Neural cell (in vitro differentiated cells): ENCODE measurements at regions not wholly inside any gene's neighbourhood (a gene's known extent, or its start where the extent isn't known, plus 50 kb on each side); places are given as distances from the start of the nearest gene placed in this dataset.

Experiments
- H2AFZ ChIP-seq: fragments of 200-600, 300-800 bp; sonication (generic), shearing (Covaris generic); 2 replicates; pipeline ENCODE4 v1.6.0; 2014; ENCODE audit warnings: low read depth, mild to moderate bottlenecking, antibody characterized with exemption, low read length, moderate library complexity
- H3F3A ChIP-seq: fragments of 200-600 bp; shearing (Covaris generic); 2 replicates; pipeline ENCODE4 v1.6.1; 2016; ENCODE audit warnings: mild to moderate bottlenecking, moderate library complexity, mixed read lengths, antibody characterized with exemption, low read length; ENCODE audit not compliant: insufficient read depth, poor library complexity, severe bottlenecking
- H3K27ac ChIP-seq: fragments of 200-600, 300-800 bp; sonication (generic), shearing (Covaris generic); 2 replicates; pipeline ENCODE4 v1.5.1; 2014; ENCODE audit warnings: mild to moderate bottlenecking, low read length, moderate library complexity
- H3K27me3 ChIP-seq: fragments of 300-800, 200-600 bp; sonication (generic), shearing (Covaris generic); 2 replicates; pipeline ENCODE4 v1.6.0; 2014; ENCODE audit warnings: mild to moderate bottlenecking, low read depth, low read length, moderate library complexity; ENCODE audit not compliant: insufficient read depth
- H3K36me3 ChIP-seq: fragments of 300-800, 200-600 bp; sonication (generic), shearing (Covaris generic); 2 replicates; pipeline ENCODE4 v1.5.1; 2014; ENCODE audit warnings: mild to moderate bottlenecking, antibody characterized with exemption, low read length, moderate library complexity; ENCODE audit not compliant: insufficient read depth
- H3K4me2 ChIP-seq: fragments of 300-800, 200-600 bp; sonication (generic), shearing (Covaris generic); 2 replicates; pipeline ENCODE4 v1.6.0; 2014; ENCODE audit warnings: mild to moderate bottlenecking, low read length
- H3K4me3 ChIP-seq: fragments of 300-800, 200-600 bp; sonication (generic), shearing (Covaris generic); 2 replicates; pipeline ENCODE4 v1.5.1; 2014; ENCODE audit warnings: mild to moderate bottlenecking, low read length, moderate library complexity
- H3K79me2 ChIP-seq: fragments of 200-600 bp; shearing (Covaris generic); replicated peaks from 2 replicates; pipeline ENCODE4 v1.6.0; 2014; ENCODE audit warnings: mild to moderate bottlenecking, low read length, moderate library complexity; ENCODE audit not compliant: insufficient read depth
- H3K9ac ChIP-seq: fragments of 300-800, 200-600 bp; sonication (generic), shearing (Covaris generic); 2 replicates; pipeline ENCODE4 v1.6.1; 2016; ENCODE audit warnings: mild to moderate bottlenecking, low read length, mixed read lengths
- H3K9me2 ChIP-seq: fragments of 200-600 bp; shearing (Covaris generic); 2 replicates; pipeline ENCODE4 v1.6.1; 2016; ENCODE audit warnings: mild to moderate bottlenecking, low read length, mixed read lengths; ENCODE audit not compliant: insufficient read depth
- H3K9me3 ChIP-seq: fragments of 200-600, 300-800 bp; sonication (generic), shearing (Covaris generic); 2 replicates; pipeline ENCODE4 v1.6.1; 2016; ENCODE audit warnings: mild to moderate bottlenecking, mixed run types, low read length, moderate library complexity, mixed read lengths
- H4K20me1 ChIP-seq: fragments of 200-600 bp; shearing (Covaris generic); 2 replicates; pipeline ENCODE4 v1.6.1; 2016; ENCODE audit warnings: mild to moderate bottlenecking, mixed run types; ENCODE audit not compliant: insufficient read depth
- CTCF ChIP-seq: fragments of 450-650 bp; IDR thresholded peaks from 2 replicates; pipeline ENCODE4 v1.5.1; 2014; ENCODE audit warnings: antibody characterized with exemption, mild to moderate bottlenecking, moderate library complexity; ENCODE audit not compliant: poor library complexity, severe bottlenecking
- EP300 ChIP-seq: fragments of 450-650 bp; conservative IDR thresholded peaks from 2 replicates; pipeline ENCODE4 v1.6.1; 2014; ENCODE audit warnings: antibody characterized with exemption, mild to moderate bottlenecking, moderate library complexity; ENCODE audit not compliant: poor library complexity, severe bottlenecking
- EZH2 ChIP-seq: fragments of 200-600, 300-800 bp; shearing (Covaris generic), sonication (generic); IDR thresholded peaks from 2 replicates; pipeline ENCODE4 v1.6.1; 2014; ENCODE audit warnings: antibody characterized with exemption, low read length, borderline replicate concordance, mild to moderate bottlenecking; ENCODE audit not compliant: insufficient read depth, poor library complexity, severe bottlenecking
- MXI1 ChIP-seq: fragments of 450-650 bp; conservative IDR thresholded peaks from 2 replicates; pipeline ENCODE4 v1.6.1; 2014; ENCODE audit warnings: antibody characterized with exemption, mild to moderate bottlenecking; ENCODE audit not compliant: poor library complexity, severe bottlenecking
- POLR2AphosphoS5 ChIP-seq: IDR thresholded peaks from 2 replicates; pipeline ENCODE4 v1.6.1; 2012
- RAD21 ChIP-seq: fragments of 450-650 bp; conservative IDR thresholded peaks from 2 replicates; pipeline ENCODE4 v1.6.1; 2014; ENCODE audit warnings: antibody characterized with exemption, mild to moderate bottlenecking, moderate library complexity
- REST ChIP-seq: IDR thresholded peaks from 2 replicates; pipeline ENCODE4 v1.6.1; 2012; ENCODE audit warnings: borderline replicate concordance
- SMC3 ChIP-seq: fragments of 450-650 bp; conservative IDR thresholded peaks from 2 replicates; pipeline ENCODE4 v1.6.1; 2014; ENCODE audit warnings: antibody characterized with exemption, mild to moderate bottlenecking, moderate library complexity; ENCODE audit not compliant: poor library complexity
- TAF1 ChIP-seq: IDR thresholded peaks from 2 replicates; pipeline ENCODE4 v1.6.1; 2012; ENCODE audit warnings: low read depth

- Histone ChIP-seq H3K36me3 (no peaks in the 10 kb centered on the region), H3K27me3 (no peaks in the 10 kb centered on the region), H3F3A (no peaks in the 10 kb centered on the region), H3K9me2 (no peaks in the 10 kb centered on the region), H3K27ac (no peak overlapping the region), H3K79me2 (no peaks in the 10 kb centered on the region), H3K9me3 (no peaks in the 10 kb centered on the region), H4K20me1 (no peaks in the 10 kb centered on the region), H3K4me3 (no peak overlapping the region), H3K4me2 (no peak overlapping the region), H2AFZ (no peak overlapping the region), H3K9ac (no peak overlapping the region)
- TF ChIP-seq TAF1 (no peak), MXI1 (no peak), RAD21 (no peak), SMC3 (no peak), CTCF (no peak), POLR2AphosphoS5 (no peak), EZH2 (no peak), REST (no peak), EP300 (no peak)
Measured at GRCh38 chr19:31908080-31908479, 437.3 kb upstream of the ZNF507 start.

- Histone ChIP-seq H3K79me2 (no peaks in the 10 kb centered on the region), H3K9ac (no peak overlapping the region), H3K36me3 (no peaks in the 10 kb centered on the region), H3K27me3 (no peaks in the 10 kb centered on the region), H2AFZ (no peak overlapping the region), H3K9me3 (no peaks in the 10 kb centered on the region), H3K9me2 (no peaks in the 10 kb centered on the region), H3F3A (no peaks in the 10 kb centered on the region), H4K20me1 (no peaks in the 10 kb centered on the region), H3K4me2 (no peak overlapping the region), H3K4me3 (no peak overlapping the region), H3K27ac (no peak overlapping the region)
- TF ChIP-seq REST (no peak), MXI1 (no peak), EP300 (no peak), TAF1 (no peak), SMC3 (no peak), CTCF (no peak), RAD21 (no peak), POLR2AphosphoS5 (no peak), EZH2 (no peak)
Measured at GRCh38 chr19:31908496-31909225, 436.7 kb upstream of the ZNF507 start.
